ENCODE measurements at regions not wholly inside any gene's neighbourhood (a gene's known extent, or its start where the extent isn't known, plus 50 kb on each side); places are given as distances from the start of the nearest gene placed in this dataset.
"Not testable (repeated sequence)": the region's sequence is repeated elsewhere in the genome, so short reads cannot be mapped to it uniquely, and the experiment has no call there.

DNA sequence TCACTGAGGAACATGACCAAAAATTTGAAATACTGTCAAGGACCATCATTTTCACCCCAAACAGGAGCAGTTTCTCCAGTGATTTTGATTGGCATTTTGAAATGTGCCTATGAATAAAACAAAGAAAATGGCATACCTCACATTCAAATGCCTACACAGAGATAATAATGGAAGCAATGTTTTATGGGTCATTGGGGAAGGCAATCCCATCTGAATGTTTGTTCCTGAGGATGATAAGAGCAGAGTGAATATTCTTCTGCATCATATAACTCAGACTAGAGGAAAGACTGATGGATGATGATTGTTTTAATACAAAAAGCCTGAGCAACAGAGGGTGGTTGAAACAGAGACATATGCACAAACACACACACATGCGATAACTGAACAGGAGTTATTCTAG, 2749.9 kb downstream of the PCDH9 start:
- peaks cover 11% of the 10 kb centered on the region; the same call in 1 of the 2 replicates for H3K36me3 Mint-ChIP-seq (ENCODE audit: low read depth)
- H3K9me3 Mint-ChIP-seq = peaks cover 10% of the 10 kb centered on the region; the same call in 1 of the 2 replicates
- no peak overlapping the region for H3K27ac Mint-ChIP-seq
- TF ChIP-seq, protein P1, sequence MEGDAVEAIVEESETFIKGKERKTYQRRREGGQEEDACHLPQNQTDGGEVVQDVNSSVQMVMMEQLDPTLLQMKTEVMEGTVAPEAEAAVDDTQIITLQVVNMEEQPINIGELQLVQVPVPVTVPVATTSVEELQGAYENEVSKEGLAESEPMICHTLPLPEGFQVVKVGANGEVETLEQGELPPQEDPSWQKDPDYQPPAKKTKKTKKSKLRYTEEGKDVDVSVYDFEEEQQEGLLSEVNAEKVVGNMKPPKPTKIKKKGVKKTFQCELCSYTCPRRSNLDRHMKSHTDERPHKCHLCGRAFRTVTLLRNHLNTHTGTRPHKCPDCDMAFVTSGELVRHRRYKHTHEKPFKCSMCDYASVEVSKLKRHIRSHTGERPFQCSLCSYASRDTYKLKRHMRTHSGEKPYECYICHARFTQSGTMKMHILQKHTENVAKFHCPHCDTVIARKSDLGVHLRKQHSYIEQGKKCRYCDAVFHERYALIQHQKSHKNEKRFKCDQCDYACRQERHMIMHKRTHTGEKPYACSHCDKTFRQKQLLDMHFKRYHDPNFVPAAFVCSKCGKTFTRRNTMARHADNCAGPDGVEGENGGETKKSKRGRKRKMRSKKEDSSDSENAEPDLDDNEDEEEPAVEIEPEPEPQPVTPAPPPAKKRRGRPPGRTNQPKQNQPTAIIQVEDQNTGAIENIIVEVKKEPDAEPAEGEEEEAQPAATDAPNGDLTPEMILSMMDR (IDR thresholded peaks at IDR 0.05) = no peak
- H3K27me3 Mint-ChIP-seq (ENCODE audit: insufficient read depth) = no peaks in the 10 kb centered on the region
- DNase-seq = no peak
- no peak overlapping the region for H3K4me3 Mint-ChIP-seq
- peaks cover 42% of the 10 kb centered on the region for H3K4me1 Mint-ChIP-seq (ENCODE audit: low read depth)

DNA sequence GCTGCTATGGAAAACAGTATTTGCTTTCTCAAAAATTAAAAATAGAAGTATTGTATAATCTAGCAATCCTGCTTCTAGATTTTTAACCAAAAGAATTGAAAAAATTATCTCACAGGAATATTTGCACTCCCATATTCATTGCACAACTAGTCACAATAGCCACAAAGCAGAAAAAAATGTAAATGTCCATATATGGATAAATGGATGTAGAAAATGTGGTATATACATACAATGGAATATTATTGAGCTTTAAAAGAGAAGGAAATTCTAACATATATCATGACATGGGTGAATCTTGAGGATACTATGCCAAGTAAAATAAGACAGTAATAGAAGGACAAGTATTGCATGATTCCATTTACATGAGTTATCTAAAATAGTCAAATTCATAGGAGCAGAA, 2753.0 kb downstream of the PCDH9 start:
- TF ChIP-seq, protein P1 (IDR thresholded peaks at IDR 0.05) = no peak
- peaks cover 36% of the 10 kb centered on the region for H3K4me1 Mint-ChIP-seq (ENCODE audit: low read depth)
- peaks cover 10% of the 10 kb centered on the region; the same call in 1 of the 2 replicates for H3K9me3 Mint-ChIP-seq
- no peaks in the 10 kb centered on the region for H3K27me3 Mint-ChIP-seq (ENCODE audit: insufficient read depth)
- DNase-seq = no peak
- H3K27ac Mint-ChIP-seq = no peak overlapping the region
- peaks cover 11% of the 10 kb centered on the region; the same call in 1 of the 2 replicates for H3K36me3 Mint-ChIP-seq (ENCODE audit: low read depth)
- no peak overlapping the region for H3K4me3 Mint-ChIP-seq

DNA sequence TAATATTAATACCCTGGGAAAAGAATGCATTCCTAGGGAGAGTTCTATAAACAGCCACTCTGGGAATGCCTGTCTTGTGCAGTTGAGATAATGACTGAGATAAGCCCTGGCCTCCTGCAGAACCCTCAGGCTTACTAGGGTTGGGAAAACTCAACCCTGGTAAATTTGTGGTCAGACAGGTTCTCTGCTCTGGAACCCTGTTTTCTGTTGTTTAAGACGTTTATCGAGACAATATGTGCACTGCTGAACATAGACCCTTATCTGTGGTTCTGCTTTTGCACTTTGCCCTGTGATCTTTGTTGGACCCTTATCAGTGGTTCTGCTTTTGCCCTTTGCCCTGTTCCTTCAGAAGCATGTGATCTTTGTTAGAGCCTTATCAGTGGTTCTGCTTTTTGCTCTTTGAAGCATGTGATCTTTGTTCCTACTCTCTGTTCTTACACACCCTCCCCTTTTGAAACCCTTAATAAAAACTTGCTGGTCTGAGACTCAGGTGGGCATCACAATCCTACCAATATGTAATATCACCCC, 2754.0 kb downstream of the PCDH9 start:
- H3K4me3 Mint-ChIP-seq; DNase-seq; H3K27ac Mint-ChIP-seq; H3K9me3 Mint-ChIP-seq; H3K27me3 Mint-ChIP-seq (ENCODE audit: insufficient read depth): not testable (repeated sequence)
- Mint-ChIP-seq H3K4me1 (ENCODE audit: low read depth) (peaks cover 29% of the 10 kb centered on the region), H3K36me3 (ENCODE audit: low read depth) (peaks cover 11% of the 10 kb centered on the region; the same call in 1 of the 2 replicates)

DNA sequence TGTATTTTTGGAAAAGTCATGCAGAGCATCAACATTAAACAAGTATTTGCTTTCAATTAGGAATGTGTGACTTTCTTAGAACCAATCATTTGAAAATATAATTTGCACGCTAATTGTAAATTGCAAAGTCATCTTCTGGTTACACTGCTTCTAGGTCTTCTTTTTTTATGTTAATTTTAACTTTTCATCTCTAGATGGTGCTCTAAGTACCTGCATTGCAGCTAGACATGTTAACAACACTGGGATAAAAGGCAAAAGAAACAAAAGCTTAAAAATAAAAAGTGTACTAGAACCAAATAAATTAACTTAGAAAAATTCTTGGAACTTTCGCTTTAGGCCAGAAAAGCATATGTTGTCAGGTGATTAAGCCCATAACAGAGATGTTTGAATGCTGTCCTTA, 2758.2 kb downstream of the PCDH9 start:
- Mint-ChIP-seq H3K4me1 (ENCODE audit: low read depth) (peaks cover 24% of the 10 kb centered on the region), H3K36me3 (ENCODE audit: low read depth) (peaks cover 6% of the 10 kb centered on the region; the same call in 1 of the 2 replicates), H3K27ac (no peak overlapping the region; the same call in 1 of the 2 replicates), H3K27me3 (ENCODE audit: insufficient read depth) (no peaks in the 10 kb centered on the region), H3K4me3 (peak overlapping the region; percentile 20; the same call in 1 of the 2 replicates), H3K9me3 (peaks cover 10% of the 10 kb centered on the region; the same call in 1 of the 2 replicates)
- DNase-seq = peak; percentile 75
- TF ChIP-seq, protein P1 (IDR thresholded peaks at IDR 0.05) = peak; percentile 79

DNA sequence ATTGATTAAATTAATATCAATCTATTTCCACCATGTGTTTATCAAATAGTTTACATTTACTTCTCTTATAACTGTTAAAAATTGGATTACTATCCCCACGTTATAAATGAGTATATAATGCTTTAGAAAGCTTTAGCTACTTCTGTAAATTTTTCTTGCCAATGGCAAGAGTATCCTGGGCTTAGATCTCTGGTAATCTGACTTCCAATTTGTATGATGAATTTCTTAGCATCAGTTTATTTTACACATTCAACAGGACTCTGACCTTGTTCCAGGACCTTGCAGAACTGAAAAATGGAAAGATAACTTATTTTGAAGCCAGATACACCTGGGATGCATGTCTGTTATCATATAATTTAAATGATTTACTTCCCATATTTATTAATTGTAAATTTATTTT, 2759.4 kb downstream of the PCDH9 start:
- H3K27ac Mint-ChIP-seq = no peak overlapping the region
- H3K4me3 Mint-ChIP-seq = no peak overlapping the region
- H3K36me3 Mint-ChIP-seq (ENCODE audit: low read depth) = no peaks in the 10 kb centered on the region
- DNase-seq = no peak
- TF ChIP-seq, protein P1 (IDR thresholded peaks at IDR 0.05) = no peak
- peaks cover 24% of the 10 kb centered on the region for H3K4me1 Mint-ChIP-seq (ENCODE audit: low read depth)
- no peaks in the 10 kb centered on the region for H3K27me3 Mint-ChIP-seq (ENCODE audit: insufficient read depth)
- 0 out of 2 replicates have a peak, but pooled peaks cover 3% of the 10 kb centered on the region for H3K9me3 Mint-ChIP-seq

DNA sequence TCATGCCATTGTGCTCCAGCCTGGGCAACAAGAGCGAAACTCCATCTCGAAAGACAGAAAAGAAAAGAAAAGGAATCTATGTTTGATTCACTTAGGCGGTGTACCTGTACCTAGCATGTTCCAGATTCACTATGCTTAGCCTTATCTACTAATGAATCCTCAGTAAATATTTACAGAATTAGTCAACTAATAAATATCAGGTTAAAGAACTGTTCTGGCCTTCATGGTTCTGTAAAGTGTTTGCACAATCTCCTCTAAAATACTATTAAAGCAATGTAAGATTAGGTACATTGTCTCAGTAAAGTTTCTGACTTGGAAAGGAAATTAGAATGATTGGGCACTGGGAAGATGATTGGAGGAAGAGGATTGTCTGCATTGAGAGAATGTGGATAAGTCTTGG, 2770.4 kb downstream of the PCDH9 start:
- Mint-ChIP-seq H3K27ac (no peak overlapping the region), H3K36me3 (ENCODE audit: low read depth) (no peaks in the 10 kb centered on the region), H3K27me3 (ENCODE audit: insufficient read depth) (no peaks in the 10 kb centered on the region), H3K4me3 (no peak overlapping the region), H3K9me3 (no peaks in the 10 kb centered on the region; the same call in 1 of the 2 replicates), H3K4me1 (ENCODE audit: low read depth) (no peaks in the 10 kb centered on the region)
- TF ChIP-seq, protein P1 (IDR thresholded peaks at IDR 0.05) = no peak
- no peak for DNase-seq
